PC-9 (cell line): ENCODE measurements at regions not wholly inside any gene's neighbourhood (a gene's known extent, or its start where the extent isn't known, plus 50 kb on each side); places are given as distances from the start of the nearest gene placed in this dataset.

Source experiments
- BruUV-seq: library from RNA; stranded (reverse); fragments of 400-500 nt; replicated peaks from 2 replicates; lab custom pipeline; 2021; lab: Mats Ljungman, UMichigan
- CTCF ChIA-PET: fragments of 300-600 bp; sonication (Branson Sonifier 250); formaldehyde crosslinking; loops from one replicate; lab custom pipeline; 2022; ENCODE audit warnings: antibody characterized with exemption; lab: Charles Lee
- POLR2A ChIA-PET: fragments of 300-600 bp; sonication (Branson Sonifier 250); formaldehyde crosslinking; loops from one replicate; lab custom pipeline; 2022; ENCODE audit warnings: antibody characterized with exemption; ENCODE audit not compliant: unreplicated experiment; lab: Charles Lee
- DNase-seq, 2 experiments: peaks; one replicate each; pipeline versions ENCODE4 v3.0.0 to v3.0.0-alpha.2; 2015 to 2022; ENCODE audit warnings: mixed read lengths in 1 of 2
- H2AFZ ChIP-seq: fragments of 200-600 bp; sonication (generic); 2 replicates; pipeline ENCODE4 v1.8.1; 2017; ENCODE audit warnings: antibody characterized with exemption
- H3F3A ChIP-seq: fragments of 200-600 bp; sonication (generic); 2 replicates; pipeline ENCODE4 v1.8.1; 2017; ENCODE audit warnings: antibody characterized with exemption, mild to moderate bottlenecking, low read depth; ENCODE audit not compliant: insufficient read depth
- H3K27ac ChIP-seq: fragments of 200-600 bp; sonication (generic); 2 replicates; pipeline ENCODE4 v1.6.1; 2016; ENCODE audit warnings: mixed run types
- H3K27me3 ChIP-seq: fragments of 200-600 bp; sonication (generic); 2 replicates; pipeline ENCODE4 v1.6.1; 2016; ENCODE audit warnings: low read depth, mixed run types; ENCODE audit not compliant: insufficient read depth
- H3K36me3 ChIP-seq: fragments of 200-600 bp; sonication (generic); 2 replicates; pipeline ENCODE4 v1.6.1; 2016; ENCODE audit warnings: low read depth, mixed run types
- H3K4me1 ChIP-seq: fragments of 200-600 bp; sonication (generic); replicated peaks from 2 replicates; pipeline ENCODE4 v1.6.1; 2016; ENCODE audit warnings: mixed run types; ENCODE audit not compliant: insufficient read depth
- H3K4me2 ChIP-seq: fragments of 200-600 bp; sonication (generic); 2 replicates; pipeline ENCODE4 v1.6.1; 2017; ENCODE audit warnings: mixed run types
- H3K4me3 ChIP-seq: fragments of 200-600 bp; sonication (generic); 2 replicates; pipeline ENCODE4 v1.6.1; 2016; ENCODE audit warnings: mixed run types
- H3K79me2 ChIP-seq: fragments of 200-600 bp; sonication (generic); 2 replicates; pipeline ENCODE4 v1.6.1; 2017; ENCODE audit warnings: low read depth, mixed run types
- H3K9me2 ChIP-seq: fragments of 200-600 bp; sonication (generic); 2 replicates; pipeline ENCODE4 v1.8.1; 2017; ENCODE audit warnings: mild to moderate bottlenecking; ENCODE audit not compliant: insufficient read depth
- H3K9me3 ChIP-seq: fragments of 200-600 bp; sonication (generic); 2 replicates; pipeline ENCODE4 v1.8.1; 2016; ENCODE audit warnings: low read depth; ENCODE audit not compliant: insufficient read depth
- H4K20me1 ChIP-seq: fragments of 200-600 bp; sonication (generic); 2 replicates; pipeline ENCODE4 v1.8.1; 2017; ENCODE audit not compliant: insufficient read depth
- CTCF ChIP-seq: fragments of 200-600 bp; sonication (generic); conservative IDR thresholded peaks from 2 replicates; pipeline ENCODE4 v1.6.1; 2017; ENCODE audit warnings: mixed run types, antibody characterized with exemption, mild to moderate bottlenecking, moderate library complexity
- EZH2 ChIP-seq: fragments of 200-600 bp; sonication (generic); IDR thresholded peaks from 2 replicates; pipeline ENCODE4 v1.8.0; 2017; ENCODE audit warnings: antibody characterized with exemption, low read depth
- intact Hi-C: fragments of 100-400 bp; cut with micrococcal nuclease; formaldehyde crosslinking; loops from one replicate; pipeline ENCODE4 v1.10.0; 2022; ENCODE audit not compliant: unreplicated experiment

GRCh38 chr16:79543219-79543618, 57.3 kb downstream of the MAF start:
- no peak for TF ChIP-seq EZH2
- TF ChIP-seq CTCF, result no peak
- BruUV-seq, result no TSS peak
- CTCF ChIA-PET, result no interaction called here

GRCh38 chr16:79542237-79542774, 58.2 kb downstream of the MAF start:
- Histone ChIP-seq H4K20me1 (no peaks in the 10 kb centered on the region), H3K4me3 (no peak overlapping the region), H3K36me3 (no peaks in the 10 kb centered on the region), H3K79me2 (no peaks in the 10 kb centered on the region), H3K4me2 (no peak overlapping the region), H3K27ac (no peak overlapping the region), H3K9me2 (no peaks in the 10 kb centered on the region), H2AFZ (no peak overlapping the region), H3F3A (no peaks in the 10 kb centered on the region), H3K9me3 (no peaks in the 10 kb centered on the region), H3K4me1 (no peaks in the 10 kb centered on the region), H3K27me3 (peaks cover 23% of the 10 kb centered on the region; the same call in 1 of the 2 replicates)
- intact Hi-C loops, result no loop called here
- TF ChIP-seq EZH2 (no peak), CTCF (no peak)
- no TSS peak for BruUV-seq
- ChIA-PET CTCF (no interaction called here), POLR2A (no interaction called here)
- no peak for DNase-seq

More at GRCh38 chr16:79543219-79543618, 57.3 kb downstream of the MAF start:
- no peaks in the 10 kb centered on the region for H3K9me3 ChIP-seq
- no peak overlapping the region for H3K4me2 ChIP-seq
- H3K9me2 ChIP-seq, result no peaks in the 10 kb centered on the region
- H4K20me1 ChIP-seq, result no peaks in the 10 kb centered on the region
- no peak for DNase-seq
- no peaks in the 10 kb centered on the region for H3K79me2 ChIP-seq
- H3K27me3 ChIP-seq, result peaks cover 13% of the 10 kb centered on the region; the same call in 1 of the 2 replicates
- no peaks in the 10 kb centered on the region for H3F3A ChIP-seq
- intact Hi-C loops, result no loop called here
- no peak overlapping the region for H3K27ac ChIP-seq
- H2AFZ ChIP-seq, result no peak overlapping the region
- POLR2A ChIA-PET, result no interaction called here
- no peaks in the 10 kb centered on the region for H3K4me1 ChIP-seq
- no peaks in the 10 kb centered on the region for H3K36me3 ChIP-seq
- no peak overlapping the region for H3K4me3 ChIP-seq

GRCh38 chr16:79540825-79541595, 59.5 kb downstream of the MAF start:
- CTCF ChIA-PET, result no interaction called here
- POLR2A ChIA-PET, result no interaction called here
- no peak for DNase-seq
- Histone ChIP-seq H3K79me2 (no peaks in the 10 kb centered on the region), H3K27me3 (peaks cover 30% of the 10 kb centered on the region; the same call in 1 of the 2 replicates), H2AFZ (no peak overlapping the region), H3K9me3 (no peaks in the 10 kb centered on the region), H3K4me1 (no peaks in the 10 kb centered on the region), H3K4me2 (no peak overlapping the region), H3K9me2 (no peaks in the 10 kb centered on the region), H3K27ac (no peak overlapping the region), H3K4me3 (no peak overlapping the region), H4K20me1 (no peaks in the 10 kb centered on the region), H3F3A (no peaks in the 10 kb centered on the region), H3K36me3 (no peaks in the 10 kb centered on the region)
- no TSS peak for BruUV-seq
- intact Hi-C loops, result no loop called here
- TF ChIP-seq EZH2 (no peak), CTCF (no peak)
